Erythroblast (primary cell): ENCODE measurements at regions not wholly inside any gene's neighbourhood (a gene's known extent, or its start where the extent isn't known, plus 50 kb on each side); places are given as distances from the start of the nearest gene placed in this dataset.

Experiments
- GATA1 ChIP-seq: IDR thresholded peaks from 2 replicates; pipeline ENCODE4 v1.6.1; 2011; ENCODE audit warnings: low read depth, mild to moderate bottlenecking, control low read depth, low read length, moderate library complexity
- POLR2A ChIP-seq: IDR thresholded peaks from 2 replicates; pipeline ENCODE4 v1.6.1; 2011; ENCODE audit warnings: mild to moderate bottlenecking, low read length

GRCh38 chr3:145246291-145246690 is 914.7 kb downstream of the PLOD2 start:
- TF ChIP-seq POLR2A (no peak), GATA1 (no peak)
